ENCODE measurements at regions not wholly inside any gene's neighbourhood (a gene's known extent, or its start where the extent isn't known, plus 50 kb on each side); places are given as distances from the start of the nearest gene placed in this dataset.

- no peak for DNase-seq
Measured at GRCh38 chr1:58119971-58120370, 426.6 kb downstream of the OMA1 start.

- DNase-seq = no peak
Measured at GRCh38 chr1:58116284-58116683, 430.2 kb downstream of the OMA1 start.

GRCh38 chr1:58109646-58110200 is 436.8 kb downstream of the OMA1 start:
- no peak for DNase-seq

- DNase-seq = no peak
Measured at GRCh38 chr1:58108783-58109182, 437.7 kb downstream of the OMA1 start.

- DNase-seq = no peak
Measured at GRCh38 chr1:58107943-58108342, 438.6 kb downstream of the OMA1 start.

GRCh38 chr1:58104960-58105359 is 441.6 kb downstream of the OMA1 start:
- DNase-seq = no peak

- DNase-seq = no peak
Measured at GRCh38 chr1:58096714-58097113, 449.8 kb downstream of the OMA1 start.

GRCh38 chr1:58095183-58095582 is 451.3 kb downstream of the OMA1 start:
- no peak for DNase-seq

GRCh38 chr1:58094221-58094620 is 452.3 kb downstream of the OMA1 start:
- peak; percentile 1 for DNase-seq

GRCh38 chr1:58090640-58091039 is 455.9 kb downstream of the OMA1 start:
- DNase-seq = no peak

GRCh38 chr1:58089898-58090534 is 456.5 kb downstream of the OMA1 start:
- no peak for DNase-seq

GRCh38 chr1:58084266-58084665 is 462.3 kb downstream of the OMA1 start:
- no peak for DNase-seq

GRCh38 chr1:58082596-58082995 is 463.9 kb downstream of the OMA1 start:
- DNase-seq = no peak

- DNase-seq = no peak
Measured at GRCh38 chr1:58076258-58076657, 470.3 kb downstream of the OMA1 start.

GRCh38 chr1:58075188-58075578 is 471.3 kb downstream of the OMA1 start:
- DNase-seq = no peak

- DNase-seq = no peak
Measured at GRCh38 chr1:58072450-58072849, 474.1 kb downstream of the OMA1 start.

- DNase-seq = no peak
Measured at GRCh38 chr1:58067082-58067481, 479.4 kb downstream of the OMA1 start.

- DNase-seq = no peak
Measured at GRCh38 chr1:58065520-58065919, 481.0 kb downstream of the OMA1 start.

GRCh38 chr1:58064166-58064565 is 482.4 kb downstream of the OMA1 start:
- DNase-seq = no peak

GRCh38 chr1:58063095-58063494 is 483.4 kb downstream of the OMA1 start:
- no peak for DNase-seq

GRCh38 chr1:58062635-58063034 is 483.9 kb downstream of the OMA1 start:
- DNase-seq = peak; percentile 25

- no peak for DNase-seq
Measured at GRCh38 chr1:58060559-58061170, 485.9 kb downstream of the OMA1 start.

GRCh38 chr1:58059789-58060188 is 486.7 kb downstream of the OMA1 start:
- DNase-seq = no peak

GRCh38 chr1:58058323-58058722 is 488.2 kb downstream of the OMA1 start:
- no peak for DNase-seq

- DNase-seq = no peak
Measured at GRCh38 chr1:58057826-58058225, 488.7 kb downstream of the OMA1 start.
